ENCODE measurements at regions not wholly inside any gene's neighbourhood (a gene's known extent, or its start where the extent isn't known, plus 50 kb on each side); places are given as distances from the start of the nearest gene placed in this dataset.

DNA sequence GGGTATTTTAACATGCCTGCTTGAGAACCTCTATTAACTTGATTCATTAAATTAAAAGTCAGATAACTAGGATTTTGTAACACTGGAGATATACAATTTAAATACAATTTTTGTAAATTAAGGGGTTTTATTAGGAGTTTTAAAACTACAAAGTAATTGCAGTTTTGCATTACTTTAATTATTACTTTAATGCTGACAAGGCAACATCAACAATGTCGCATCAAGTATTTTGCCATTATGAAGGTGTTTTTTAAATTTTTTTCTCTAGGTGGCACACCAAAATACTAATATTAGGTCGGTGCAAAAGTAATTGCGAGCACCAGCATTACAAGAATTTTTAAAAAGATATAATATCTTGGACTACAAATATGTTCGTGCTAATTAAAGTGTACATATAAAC lies 513.4 kb downstream of the ANKRD7 start:
- TF ChIP-seq EP300 (IDR thresholded peaks at IDR 0.05) = no peak
- TF ChIP-seq, protein P1, sequence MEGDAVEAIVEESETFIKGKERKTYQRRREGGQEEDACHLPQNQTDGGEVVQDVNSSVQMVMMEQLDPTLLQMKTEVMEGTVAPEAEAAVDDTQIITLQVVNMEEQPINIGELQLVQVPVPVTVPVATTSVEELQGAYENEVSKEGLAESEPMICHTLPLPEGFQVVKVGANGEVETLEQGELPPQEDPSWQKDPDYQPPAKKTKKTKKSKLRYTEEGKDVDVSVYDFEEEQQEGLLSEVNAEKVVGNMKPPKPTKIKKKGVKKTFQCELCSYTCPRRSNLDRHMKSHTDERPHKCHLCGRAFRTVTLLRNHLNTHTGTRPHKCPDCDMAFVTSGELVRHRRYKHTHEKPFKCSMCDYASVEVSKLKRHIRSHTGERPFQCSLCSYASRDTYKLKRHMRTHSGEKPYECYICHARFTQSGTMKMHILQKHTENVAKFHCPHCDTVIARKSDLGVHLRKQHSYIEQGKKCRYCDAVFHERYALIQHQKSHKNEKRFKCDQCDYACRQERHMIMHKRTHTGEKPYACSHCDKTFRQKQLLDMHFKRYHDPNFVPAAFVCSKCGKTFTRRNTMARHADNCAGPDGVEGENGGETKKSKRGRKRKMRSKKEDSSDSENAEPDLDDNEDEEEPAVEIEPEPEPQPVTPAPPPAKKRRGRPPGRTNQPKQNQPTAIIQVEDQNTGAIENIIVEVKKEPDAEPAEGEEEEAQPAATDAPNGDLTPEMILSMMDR (IDR thresholded peaks at IDR 0.05) = no peak

Measured in tibial nerve (tissue), 4 donors.